Keratinocyte (primary cell): ENCODE measurements at regions not wholly inside any gene's neighbourhood (a gene's known extent, or its start where the extent isn't known, plus 50 kb on each side); places are given as distances from the start of the nearest gene placed in this dataset.

Experiments used
- DNase-seq: peaks from one replicate; pipeline ENCODE4 v3.0.0-alpha.2; 2011; ENCODE audit warnings: low read depth, missing footprints, low spot score
- FAIRE-seq: peaks from 2 replicates; lab custom pipeline; 2011; peaks lifted over from hg19 to GRCh38; lab: Jason Lieb, UNC
- H2AFZ ChIP-seq: 2 replicates; pipeline ENCODE4 v1.6.0; 2012; ENCODE audit warnings: low read length, control low read depth, inconsistent platforms; ENCODE audit not compliant: control insufficient read depth
- H3K27ac ChIP-seq: 2 replicates; pipeline ENCODE4 v1.5.1; 2011; ENCODE audit warnings: low read length; ENCODE audit not compliant: control insufficient read depth, insufficient read depth
- H3K27me3 ChIP-seq: 3 replicates; pipeline ENCODE4 v1.6.0; 2011; ENCODE audit warnings: low read length; ENCODE audit not compliant: control insufficient read depth, insufficient read depth; ENCODE audit errors: extremely low read depth
- H3K36me3 ChIP-seq, 2 experiments: 2 replicates in 1 of 2; 3 replicates in 1 of 2; pipeline ENCODE4 v1.5.1; 2011; ENCODE audit warnings: low read length in 2 of 2, mild to moderate bottlenecking in 1 of 2; ENCODE audit not compliant: control insufficient read depth in 2 of 2, insufficient read depth in 2 of 2; ENCODE audit errors: extremely low read depth in 1 of 2
- H3K4me1 ChIP-seq: 3 replicates; pipeline ENCODE4 v1.5.1; 2011; ENCODE audit warnings: low read length; ENCODE audit not compliant: control insufficient read depth, insufficient read depth; ENCODE audit errors: extremely low read depth
- H3K4me2 ChIP-seq: 3 replicates; pipeline ENCODE4 v1.6.0; 2011; ENCODE audit warnings: low read depth, low read length; ENCODE audit not compliant: control insufficient read depth, insufficient read depth; ENCODE audit errors: extremely low read depth
- H3K4me3 ChIP-seq, 3 experiments: fragments of 200-600 bp in 1 of 3; sonication (generic) in 1 of 3; 2 replicates in 2 of 3; 3 replicates in 1 of 3; pipeline ENCODE4 v1.5.1; 2011 to 2016; ENCODE audit warnings: low read length in 3 of 3, mild to moderate bottlenecking in 3 of 3, control low read depth in 2 of 3, inconsistent platforms in 1 of 3, low read depth in 1 of 3, mixed read lengths in 1 of 3, mixed run types in 1 of 3, moderate library complexity in 1 of 3; ENCODE audit not compliant: control insufficient read depth in 2 of 3, insufficient read depth in 2 of 3; ENCODE audit errors: extremely low read depth in 1 of 3
- H3K79me2 ChIP-seq: 2 replicates; pipeline ENCODE4 v1.6.0; 2012; ENCODE audit warnings: low read length; ENCODE audit not compliant: control insufficient read depth, insufficient read depth
- H3K9ac ChIP-seq: 3 replicates; pipeline ENCODE4 v1.6.0; 2011; ENCODE audit warnings: low read length; ENCODE audit not compliant: control insufficient read depth, insufficient read depth; ENCODE audit errors: extremely low read depth
- H3K9me1 ChIP-seq: 3 replicates; pipeline ENCODE4 v1.6.0; 2011; ENCODE audit warnings: low read length; ENCODE audit not compliant: control insufficient read depth, insufficient read depth; ENCODE audit errors: extremely low read depth
- H3K9me3 ChIP-seq: 2 replicates; pipeline ENCODE4 v1.5.1; 2012; ENCODE audit warnings: low read depth, low read length; ENCODE audit not compliant: control insufficient read depth
- H4K20me1 ChIP-seq: 3 replicates; pipeline ENCODE4 v1.6.0; 2011; ENCODE audit warnings: low read length; ENCODE audit not compliant: control insufficient read depth, insufficient read depth; ENCODE audit errors: extremely low read depth
- EZH2 ChIP-seq: IDR thresholded peaks from one replicate; pipeline ENCODE4 v1.6.1; 2012; ENCODE audit warnings: inconsistent platforms, mild to moderate bottlenecking, low read length, moderate library complexity
- dilution Hi-C: fragments of 300-500 bp; cut with MboI; formaldehyde crosslinking; loops from one replicate; pipeline ENCODE4 v1.7.0; 2020; ENCODE audit warnings: low sequenced_read_pairs; ENCODE audit not compliant: extremely low pct_ligation_motif_present
- TF ChIP-seq, protein P1 (sequence below), 3 experiments: IDR thresholded peaks in 1 of 3; conservative IDR thresholded peaks in 1 of 3; optimal IDR thresholded peaks in 1 of 3; 2 replicates in 2 of 3; 3 replicates in 1 of 3; pipeline versions ENCODE3 to v1.5.1; 2011; ENCODE audit warnings: low read length in 3 of 3, mild to moderate bottlenecking in 3 of 3, moderate library complexity in 2 of 3, control low read depth in 1 of 3, inconsistent platforms in 1 of 3; ENCODE audit not compliant: insufficient read depth in 2 of 3; ENCODE audit errors: extremely low read depth in 1 of 3

DNA sequence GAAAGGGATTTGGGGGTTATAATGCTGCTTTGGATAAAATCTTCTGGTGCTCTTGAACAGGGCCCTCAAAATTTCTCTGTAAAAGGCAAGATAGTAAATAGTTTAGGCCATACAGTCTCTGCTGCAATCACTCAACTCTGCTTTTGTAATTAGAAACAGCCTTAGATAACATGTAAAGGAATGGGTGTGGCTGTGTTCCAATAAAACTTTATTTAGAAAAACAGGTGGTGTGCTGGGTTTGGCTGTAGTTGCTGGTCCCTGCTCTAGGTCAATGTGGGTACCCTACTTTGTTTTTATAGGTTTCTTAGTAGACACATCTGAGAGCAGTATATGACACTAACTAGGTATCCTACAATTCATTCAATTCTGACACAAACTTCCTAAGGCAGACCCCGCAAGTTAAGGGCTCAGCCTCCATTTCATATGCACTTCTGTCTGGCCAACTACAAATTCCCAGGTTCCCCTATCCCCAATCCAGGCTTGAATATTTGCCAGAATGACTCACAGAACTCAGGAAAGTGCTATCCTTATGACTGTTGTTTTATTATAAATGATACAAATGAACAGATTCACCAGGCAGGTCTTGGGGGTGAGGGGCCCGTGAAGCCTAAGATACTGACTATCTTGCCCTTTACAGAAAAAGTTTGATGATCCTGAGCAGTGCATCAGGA is 349.9 kb downstream of the RPS24 start:
- dilution Hi-C loops, result no loop called here
- no peak for FAIRE-seq

DNA sequence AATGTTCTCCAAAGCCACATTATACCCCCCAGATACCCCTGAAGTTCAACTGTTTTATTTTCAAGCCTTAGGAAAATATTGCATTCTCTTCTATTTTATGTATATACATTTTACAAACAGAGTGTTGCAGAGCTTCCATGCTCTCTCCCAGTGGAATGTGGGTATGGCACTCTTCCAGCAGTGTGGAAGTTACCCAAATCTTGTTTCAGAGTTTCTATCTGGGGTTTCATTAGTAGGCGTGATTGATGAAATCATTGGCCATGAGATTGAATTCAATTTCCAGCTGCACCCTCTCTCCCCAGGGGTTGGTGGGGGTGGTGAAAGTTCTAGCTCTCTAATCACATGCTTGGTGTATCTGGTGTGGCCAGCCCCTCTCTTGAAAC is 350.4 kb downstream of the RPS24 start:
- no peak for FAIRE-seq
- Histone ChIP-seq H3K9ac (no peak overlapping the region), H3K9me1 (no peaks in the 10 kb centered on the region), H3K27ac (no peak overlapping the region), H4K20me1 (no peaks in the 10 kb centered on the region), H3K27me3 (peaks cover 12% of the 10 kb centered on the region), H3K4me1 (no peaks in the 10 kb centered on the region), H3K9me3 (no peaks in the 10 kb centered on the region), H3K36me3 (no peaks in the 10 kb centered on the region), H2AFZ (no peak overlapping the region), H3K4me2 (no peak overlapping the region), H3K79me2 (no peaks in the 10 kb centered on the region), H3K4me3 (no peak overlapping the region)
- dilution Hi-C loops, result no loop called here
- DNase-seq, result no peak
- TF ChIP-seq EZH2, result no peak
- TF ChIP-seq, protein P1, sequence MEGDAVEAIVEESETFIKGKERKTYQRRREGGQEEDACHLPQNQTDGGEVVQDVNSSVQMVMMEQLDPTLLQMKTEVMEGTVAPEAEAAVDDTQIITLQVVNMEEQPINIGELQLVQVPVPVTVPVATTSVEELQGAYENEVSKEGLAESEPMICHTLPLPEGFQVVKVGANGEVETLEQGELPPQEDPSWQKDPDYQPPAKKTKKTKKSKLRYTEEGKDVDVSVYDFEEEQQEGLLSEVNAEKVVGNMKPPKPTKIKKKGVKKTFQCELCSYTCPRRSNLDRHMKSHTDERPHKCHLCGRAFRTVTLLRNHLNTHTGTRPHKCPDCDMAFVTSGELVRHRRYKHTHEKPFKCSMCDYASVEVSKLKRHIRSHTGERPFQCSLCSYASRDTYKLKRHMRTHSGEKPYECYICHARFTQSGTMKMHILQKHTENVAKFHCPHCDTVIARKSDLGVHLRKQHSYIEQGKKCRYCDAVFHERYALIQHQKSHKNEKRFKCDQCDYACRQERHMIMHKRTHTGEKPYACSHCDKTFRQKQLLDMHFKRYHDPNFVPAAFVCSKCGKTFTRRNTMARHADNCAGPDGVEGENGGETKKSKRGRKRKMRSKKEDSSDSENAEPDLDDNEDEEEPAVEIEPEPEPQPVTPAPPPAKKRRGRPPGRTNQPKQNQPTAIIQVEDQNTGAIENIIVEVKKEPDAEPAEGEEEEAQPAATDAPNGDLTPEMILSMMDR (optimal IDR thresholded peaks at IDR 0.05 in 1 of 3, IDR thresholded peaks at IDR 0.05 in 1 of 3, conservative IDR thresholded peaks at IDR 0.05 in 1 of 3; ENCODE audit: extremely low read depth in 1 of 3, insufficient read depth in 2 of 3, low read length in 3 of 3), result no peak

More for the DNA sequence above, 349.9 kb downstream of the RPS24 start:
- Histone ChIP-seq H3K36me3 (no peaks in the 10 kb centered on the region), H3K9me3 (no peaks in the 10 kb centered on the region), H3K9me1 (no peaks in the 10 kb centered on the region), H3K27me3 (peaks cover 12% of the 10 kb centered on the region), H4K20me1 (no peaks in the 10 kb centered on the region), H3K4me3 (no peak overlapping the region), H3K4me1 (no peaks in the 10 kb centered on the region), H3K9ac (no peak overlapping the region), H2AFZ (no peak overlapping the region), H3K79me2 (no peaks in the 10 kb centered on the region), H3K27ac (no peak overlapping the region), H3K4me2 (no peak overlapping the region)
- TF ChIP-seq, protein P1 (optimal IDR thresholded peaks at IDR 0.05 in 1 of 3, IDR thresholded peaks at IDR 0.05 in 1 of 3, conservative IDR thresholded peaks at IDR 0.05 in 1 of 3; ENCODE audit: extremely low read depth in 1 of 3, insufficient read depth in 2 of 3, low read length in 3 of 3), result no peak
- TF ChIP-seq EZH2, result no peak
- DNase-seq, result no peak
